ENCODE measurements at regions not wholly inside any gene's neighbourhood (a gene's known extent, or its start where the extent isn't known, plus 50 kb on each side); places are given as distances from the start of the nearest gene placed in this dataset.

DNA sequence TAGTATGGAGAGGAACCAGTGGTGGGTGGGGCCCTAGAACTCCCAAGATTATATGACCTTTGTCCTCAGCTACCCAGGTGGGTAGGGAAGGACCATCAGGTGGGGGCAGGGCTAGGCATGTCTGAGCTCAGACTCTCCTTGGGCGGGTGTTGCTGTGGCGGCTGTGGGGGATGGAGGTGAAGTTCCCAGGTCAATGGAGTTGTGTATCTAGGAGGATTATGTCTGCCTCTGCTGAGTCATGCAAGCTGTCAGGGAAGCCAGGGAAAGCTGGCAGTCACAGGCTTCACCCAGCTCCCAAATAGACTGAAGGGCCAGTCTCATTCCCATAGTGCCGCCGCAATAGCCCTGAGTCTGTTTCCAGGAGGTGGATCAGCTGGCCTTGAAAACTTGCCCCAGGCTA is 139.7 kb upstream of the CFAP20DC start:
- H3K36me3 ChIP-seq, result no peaks in the 10 kb centered on the region
- H3K4me1 ChIP-seq (replicated peaks), result no peaks in the 10 kb centered on the region
- intact Hi-C loops (cut with DNase I), result no loop called here
- no peak for DNase-seq (ENCODE audit: low spot score)
- WGBS, result 82% methylated on average over 4 of the region's 4 CpGs
- H3K9me3 ChIP-seq, result no peaks in the 10 kb centered on the region
- H3K4me3 ChIP-seq, result no peak overlapping the region
- H3K27ac ChIP-seq, result no peak overlapping the region
- TF ChIP-seq, protein P1, sequence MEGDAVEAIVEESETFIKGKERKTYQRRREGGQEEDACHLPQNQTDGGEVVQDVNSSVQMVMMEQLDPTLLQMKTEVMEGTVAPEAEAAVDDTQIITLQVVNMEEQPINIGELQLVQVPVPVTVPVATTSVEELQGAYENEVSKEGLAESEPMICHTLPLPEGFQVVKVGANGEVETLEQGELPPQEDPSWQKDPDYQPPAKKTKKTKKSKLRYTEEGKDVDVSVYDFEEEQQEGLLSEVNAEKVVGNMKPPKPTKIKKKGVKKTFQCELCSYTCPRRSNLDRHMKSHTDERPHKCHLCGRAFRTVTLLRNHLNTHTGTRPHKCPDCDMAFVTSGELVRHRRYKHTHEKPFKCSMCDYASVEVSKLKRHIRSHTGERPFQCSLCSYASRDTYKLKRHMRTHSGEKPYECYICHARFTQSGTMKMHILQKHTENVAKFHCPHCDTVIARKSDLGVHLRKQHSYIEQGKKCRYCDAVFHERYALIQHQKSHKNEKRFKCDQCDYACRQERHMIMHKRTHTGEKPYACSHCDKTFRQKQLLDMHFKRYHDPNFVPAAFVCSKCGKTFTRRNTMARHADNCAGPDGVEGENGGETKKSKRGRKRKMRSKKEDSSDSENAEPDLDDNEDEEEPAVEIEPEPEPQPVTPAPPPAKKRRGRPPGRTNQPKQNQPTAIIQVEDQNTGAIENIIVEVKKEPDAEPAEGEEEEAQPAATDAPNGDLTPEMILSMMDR (IDR thresholded peaks at IDR 0.05), result no peak
- TF ChIP-seq POLR2A (IDR thresholded peaks at IDR 0.05) (no peak), POLR2AphosphoS5 (IDR thresholded peaks at IDR 0.05) (no peak)
- no peaks in the 10 kb centered on the region for H3K27me3 ChIP-seq (replicated peaks; ENCODE audit: insufficient read depth)

- TF ChIP-seq, protein P1 (IDR thresholded peaks at IDR 0.05), result no peak
- TF ChIP-seq POLR2A (IDR thresholded peaks at IDR 0.05) (no peak), POLR2AphosphoS5 (IDR thresholded peaks at IDR 0.05) (no peak)
- H3K36me3 ChIP-seq, result no peaks in the 10 kb centered on the region
- H3K4me3 ChIP-seq, result no peak overlapping the region
- no peaks in the 10 kb centered on the region for H3K9me3 ChIP-seq
- no peak for DNase-seq (ENCODE audit: low spot score)
- no peaks in the 10 kb centered on the region for H3K4me1 ChIP-seq (replicated peaks)
- H3K27ac ChIP-seq, result no peak overlapping the region
- no peaks in the 10 kb centered on the region for H3K27me3 ChIP-seq (replicated peaks; ENCODE audit: insufficient read depth)
- intact Hi-C loops (cut with DNase I), result no loop called here
- 83% methylated on average over 1 of the region's 1 CpG for WGBS
Measured at GRCh38 chr3:59186725-59187124, 136.9 kb upstream of the CFAP20DC start.

DNA sequence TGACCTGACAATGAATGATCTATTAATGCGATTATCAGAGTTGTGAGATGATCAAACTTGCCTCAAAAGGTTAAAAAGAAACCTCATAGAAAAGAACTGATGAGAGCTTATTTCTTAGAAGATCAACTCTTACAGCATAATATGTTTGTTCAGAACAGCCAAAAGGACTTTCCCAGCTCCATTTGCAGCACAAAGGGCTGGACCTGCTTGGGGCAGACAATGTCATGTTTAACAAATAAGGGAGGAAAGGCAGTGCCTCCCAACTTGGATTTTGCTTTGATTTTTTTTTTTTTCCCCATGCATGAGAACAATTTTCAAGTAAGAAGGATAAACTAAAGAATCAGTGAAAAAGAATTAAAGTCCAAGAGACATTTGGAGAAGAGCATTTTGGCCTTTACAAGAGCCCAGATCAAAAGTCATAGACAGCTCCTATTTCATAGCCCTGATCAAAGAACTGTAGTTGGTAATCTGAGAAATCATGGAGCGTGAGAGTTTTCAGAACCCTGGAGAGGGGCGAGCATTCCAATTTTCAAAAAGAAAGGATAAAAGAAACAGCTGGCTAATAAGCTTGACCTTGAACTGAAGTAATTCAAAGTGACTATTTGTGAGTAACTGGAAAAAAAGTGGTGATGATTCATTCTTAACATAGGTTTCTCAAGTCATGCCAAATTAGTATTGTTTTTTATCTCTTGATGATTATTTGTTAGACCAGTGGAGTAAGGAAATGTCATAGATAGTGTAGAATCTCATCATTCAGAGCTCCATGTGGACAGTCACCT is 136.0 kb upstream of the CFAP20DC start:
- Histone ChIP-seq H3K4me3 (no peak overlapping the region), H3K27me3 (replicated peaks; ENCODE audit: insufficient read depth) (no peaks in the 10 kb centered on the region), H3K27ac (no peak overlapping the region), H3K9me3 (no peaks in the 10 kb centered on the region), H3K4me1 (replicated peaks) (no peaks in the 10 kb centered on the region), H3K36me3 (no peaks in the 10 kb centered on the region)
- DNase-seq (ENCODE audit: low spot score), result no peak
- WGBS, result 46% methylated on average over 3 of the region's 3 CpGs
- TF ChIP-seq POLR2AphosphoS5 (IDR thresholded peaks at IDR 0.05) (no peak), POLR2A (IDR thresholded peaks at IDR 0.05) (no peak)
- TF ChIP-seq, protein P1 (IDR thresholded peaks at IDR 0.05), result no peak
- intact Hi-C loops (cut with DNase I), result no loop called here

DNA sequence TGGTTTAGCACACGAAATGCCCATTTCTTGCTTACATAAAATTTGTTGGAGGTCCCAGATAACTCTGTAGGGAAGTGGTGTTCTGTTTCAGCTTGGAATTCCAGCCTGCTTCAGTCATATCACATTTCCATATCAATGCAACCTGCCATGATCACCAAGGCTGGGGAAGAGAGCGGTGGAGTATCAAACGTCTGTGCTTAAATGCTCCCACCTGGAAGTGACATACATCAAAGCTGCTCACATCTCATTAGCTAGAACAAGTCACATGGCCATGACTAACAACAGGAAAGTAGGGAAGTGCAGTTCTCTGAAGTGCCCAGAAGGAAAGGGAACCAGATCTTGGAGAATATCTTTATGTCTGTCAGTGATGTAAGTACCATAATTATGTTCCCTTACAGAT is 130.2 kb upstream of the CFAP20DC start:
- WGBS, result 72% methylated on average over 3 of the region's 3 CpGs
- intact Hi-C loops (cut with DNase I), result no loop called here
- TF ChIP-seq POLR2AphosphoS5 (IDR thresholded peaks at IDR 0.05) (no peak), POLR2A (IDR thresholded peaks at IDR 0.05) (no peak)
- TF ChIP-seq, protein P1 (IDR thresholded peaks at IDR 0.05), result no peak
- H3K4me1 ChIP-seq (replicated peaks), result no peaks in the 10 kb centered on the region
- H3K27ac ChIP-seq, result no peak overlapping the region
- no peak overlapping the region for H3K4me3 ChIP-seq
- DNase-seq (ENCODE audit: low spot score), result no peak
- no peaks in the 10 kb centered on the region for H3K27me3 ChIP-seq (replicated peaks; ENCODE audit: insufficient read depth)
- no peaks in the 10 kb centered on the region for H3K36me3 ChIP-seq
- no peaks in the 10 kb centered on the region for H3K9me3 ChIP-seq

DNA sequence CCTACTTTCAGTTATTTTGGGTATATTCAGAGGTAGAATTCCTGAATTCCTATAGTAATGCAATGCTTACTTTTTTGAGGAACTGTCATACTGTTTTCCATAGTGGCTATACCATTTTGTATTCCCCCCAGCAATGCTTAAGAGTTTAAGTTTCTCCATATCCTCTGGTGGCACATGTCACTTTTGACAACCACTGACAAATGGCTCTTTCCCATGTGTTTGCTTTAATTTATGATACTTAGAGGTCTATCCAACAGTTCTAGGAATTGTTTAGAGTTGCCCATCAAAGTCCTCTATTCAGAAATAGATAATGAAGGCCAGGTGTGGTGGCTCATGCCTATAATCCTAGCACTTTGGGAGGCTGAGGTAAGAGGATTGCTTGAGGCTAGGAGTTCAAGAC is 128.9 kb upstream of the CFAP20DC start:
- intact Hi-C loops (cut with DNase I), result no loop called here
- no peaks in the 10 kb centered on the region for H3K4me1 ChIP-seq (replicated peaks)
- TF ChIP-seq POLR2A (IDR thresholded peaks at IDR 0.05) (no peak), POLR2AphosphoS5 (IDR thresholded peaks at IDR 0.05) (no peak)
- TF ChIP-seq, protein P1 (IDR thresholded peaks at IDR 0.05), result no peak
- H3K36me3 ChIP-seq, result no peaks in the 10 kb centered on the region
- no peaks in the 10 kb centered on the region for H3K9me3 ChIP-seq
- H3K4me3 ChIP-seq, result no peak overlapping the region
- no peaks in the 10 kb centered on the region for H3K27me3 ChIP-seq (replicated peaks; ENCODE audit: insufficient read depth)
- no peak overlapping the region for H3K27ac ChIP-seq
- no peak for DNase-seq (ENCODE audit: low spot score)
